Left hindlimb (tissue), 1 donor: ENCODE measurements at regions not wholly inside any gene's neighbourhood (a gene's known extent, or its start where the extent isn't known, plus 50 kb on each side); places are given as distances from the start of the nearest gene placed in this dataset.
"Not testable (repeated sequence)": the region's sequence is repeated elsewhere in the genome, so short reads cannot be mapped to it uniquely, and the experiment has no call there.

Experiments used
- DNase-seq: peaks from one replicate; pipeline ENCODE4 v3.0.0-alpha.2; 2018

GRCh38 chr22:23500508-23501260 lies 79.4 kb downstream of the IGLL1 start:
- no peak for DNase-seq

- no peak for DNase-seq
These were observed 80.1 kb downstream of the IGLL1 start for GRCh38 chr22:23499845-23500500.

- DNase-seq: no peak
These were observed 81.0 kb downstream of the IGLL1 start for GRCh38 chr22:23498811-23499798.

GRCh38 chr22:23497889-23498288 lies 82.2 kb downstream of the IGLL1 start:
- DNase-seq: not testable (repeated sequence)

- no peak for DNase-seq
These were observed 82.8 kb downstream of the IGLL1 start for GRCh38 chr22:23497016-23497885.

- no peak for DNase-seq
These were observed 83.7 kb downstream of the IGLL1 start for GRCh38 chr22:23496445-23496833.

GRCh38 chr22:23495614-23496444 lies 84.3 kb downstream of the IGLL1 start:
- DNase-seq: no peak

- no peak for DNase-seq
These were observed 85.2 kb downstream of the IGLL1 start for GRCh38 chr22:23494930-23495266.

GRCh38 chr22:23485490-23485889 lies 94.6 kb downstream of the IGLL1 start:
- DNase-seq: no peak

GRCh38 chr22:23484651-23485050 lies 95.4 kb downstream of the IGLL1 start:
- DNase-seq: no peak

GRCh38 chr22:23481369-23481768 lies 98.7 kb downstream of the IGLL1 start:
- DNase-seq: no peak

- DNase-seq: no peak
These were observed 101.9 kb downstream of the IGLL1 start for GRCh38 chr22:23478175-23478574.

- DNase-seq: not testable (repeated sequence)
These were observed 105.6 kb downstream of the IGLL1 start for GRCh38 chr22:23474531-23474930.

- DNase-seq: no peak
These were observed 106.2 kb downstream of the IGLL1 start for GRCh38 chr22:23473901-23474300.

- DNase-seq: not testable (repeated sequence)
These were observed 107.7 kb downstream of the IGLL1 start for GRCh38 chr22:23472376-23472775.

GRCh38 chr22:23471698-23472097 lies 108.4 kb downstream of the IGLL1 start:
- no peak for DNase-seq

- no peak for DNase-seq
These were observed 109.2 kb downstream of the IGLL1 start for GRCh38 chr22:23470811-23471389.

- no peak for DNase-seq
These were observed 112.3 kb downstream of the IGLL1 start for GRCh38 chr22:23467721-23468294.

- DNase-seq: no peak
These were observed 113.7 kb downstream of the IGLL1 start for GRCh38 chr22:23466351-23466750.

- not testable (repeated sequence) for DNase-seq
These were observed 115.3 kb downstream of the IGLL1 start for GRCh38 chr22:23464796-23465195.
